Tibial nerve (tissue), 3 donors: ENCODE measurements at regions not wholly inside any gene's neighbourhood (a gene's known extent, or its start where the extent isn't known, plus 50 kb on each side); places are given as distances from the start of the nearest gene placed in this dataset.

Experiments used
- CTCF ChIP-seq, 5 experiments: fragments of 200-600 bp in 3 of 5; fragments of 450-650 bp in 2 of 5; sonication (generic) in 3 of 5; IDR thresholded peaks; one replicate each; pipeline ENCODE4 v1.5.1; 2016 to 2019; ENCODE audit warnings: antibody characterized with exemption in 5 of 5, mild to moderate bottlenecking in 3 of 5, moderate library complexity in 2 of 5
- POLR2A ChIP-seq, 2 donors: fragments of 450-650 bp; IDR thresholded peaks; one replicate each; pipeline ENCODE4 v1.6.1; 2017; ENCODE audit warnings: antibody characterized with exemption in 2 of 2, mild to moderate bottlenecking in 2 of 2, moderate library complexity in 2 of 2

GRCh38 chr5:7169240-7169878 is 226.6 kb upstream of the ADCY2 start:
- TF ChIP-seq CTCF (IDR thresholded peaks at IDR 0.05) = no peak
- no peak for TF ChIP-seq POLR2A (IDR thresholded peaks at IDR 0.05)
